IPS-NIHi7 (cell line): ENCODE measurements at regions not wholly inside any gene's neighbourhood (a gene's known extent, or its start where the extent isn't known, plus 50 kb on each side); places are given as distances from the start of the nearest gene placed in this dataset.

Experiments
- DNase-seq: peaks from one replicate; pipeline ENCODE4 v3.0.0; 2012; ENCODE audit warnings: mixed read lengths; ENCODE audit errors: extremely low spot score

GRCh38 chr2:217275091-217275490, 415.2 kb upstream of the TNP1 start:
- no peak for DNase-seq

DNA sequence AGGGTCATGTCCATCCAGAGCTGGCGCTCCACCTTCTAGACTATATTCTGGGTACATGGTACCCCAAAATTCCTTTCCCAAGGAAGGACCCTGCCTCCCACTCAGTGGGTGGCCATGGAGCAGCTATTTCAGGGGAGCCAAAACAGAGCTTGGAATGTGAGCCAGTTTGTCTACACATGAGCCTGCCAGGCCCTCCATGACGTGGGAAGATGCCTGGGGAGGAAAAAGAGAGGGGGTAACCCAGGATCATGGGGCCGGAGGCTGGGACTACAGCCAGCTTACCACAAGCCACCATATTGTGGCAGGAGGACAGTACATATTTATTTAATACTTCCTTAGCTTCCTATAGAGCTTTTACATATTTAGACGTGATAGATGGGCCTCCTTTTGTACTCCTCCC, 414.7 kb upstream of the TNP1 start:
- DNase-seq: no peak

GRCh38 chr2:217273851-217274250, 414.0 kb upstream of the TNP1 start:
- no peak for DNase-seq

DNA sequence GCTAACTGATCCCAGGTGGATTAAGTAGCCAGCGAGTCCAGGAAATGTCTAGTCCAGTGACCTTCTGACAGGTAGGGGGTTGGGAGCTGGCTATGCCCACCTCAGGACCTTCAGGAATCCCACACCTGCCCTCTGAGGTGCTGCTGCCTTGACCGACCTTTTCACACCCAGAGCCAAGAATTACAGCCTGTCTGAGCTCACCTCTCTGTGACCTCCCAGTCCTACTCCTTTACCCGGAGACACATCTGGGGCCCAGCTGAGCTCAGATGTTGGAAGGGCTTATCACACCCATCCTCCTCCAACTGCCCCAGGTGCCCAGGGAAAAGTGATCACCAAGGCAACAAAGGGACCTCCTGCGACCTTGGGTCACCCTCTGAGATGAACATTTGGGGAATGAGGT, 413.3 kb upstream of the TNP1 start:
- DNase-seq: no peak

DNA sequence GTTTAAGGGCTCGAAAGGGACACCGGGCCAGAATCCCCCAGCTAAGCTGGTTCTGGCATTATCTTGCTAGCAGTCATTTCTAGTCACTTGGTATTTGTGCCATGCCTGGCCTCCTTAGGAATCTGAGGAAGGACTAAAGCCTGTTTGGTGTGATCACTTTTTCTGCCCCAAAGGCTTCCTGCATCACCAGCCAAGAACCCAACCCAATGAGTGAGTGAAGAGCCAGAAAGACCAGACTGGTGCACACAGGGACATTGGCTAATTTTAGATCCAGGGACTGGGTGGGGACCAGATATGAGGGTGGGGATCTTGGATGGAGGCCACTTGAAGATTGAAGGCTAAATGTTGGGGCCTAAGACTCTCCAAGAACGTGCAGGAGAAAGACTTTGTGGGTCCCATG, 411.9 kb upstream of the TNP1 start:
- DNase-seq: no peak

GRCh38 chr2:217270485-217271121, 410.7 kb upstream of the TNP1 start:
- peak; percentile 22 for DNase-seq

DNA sequence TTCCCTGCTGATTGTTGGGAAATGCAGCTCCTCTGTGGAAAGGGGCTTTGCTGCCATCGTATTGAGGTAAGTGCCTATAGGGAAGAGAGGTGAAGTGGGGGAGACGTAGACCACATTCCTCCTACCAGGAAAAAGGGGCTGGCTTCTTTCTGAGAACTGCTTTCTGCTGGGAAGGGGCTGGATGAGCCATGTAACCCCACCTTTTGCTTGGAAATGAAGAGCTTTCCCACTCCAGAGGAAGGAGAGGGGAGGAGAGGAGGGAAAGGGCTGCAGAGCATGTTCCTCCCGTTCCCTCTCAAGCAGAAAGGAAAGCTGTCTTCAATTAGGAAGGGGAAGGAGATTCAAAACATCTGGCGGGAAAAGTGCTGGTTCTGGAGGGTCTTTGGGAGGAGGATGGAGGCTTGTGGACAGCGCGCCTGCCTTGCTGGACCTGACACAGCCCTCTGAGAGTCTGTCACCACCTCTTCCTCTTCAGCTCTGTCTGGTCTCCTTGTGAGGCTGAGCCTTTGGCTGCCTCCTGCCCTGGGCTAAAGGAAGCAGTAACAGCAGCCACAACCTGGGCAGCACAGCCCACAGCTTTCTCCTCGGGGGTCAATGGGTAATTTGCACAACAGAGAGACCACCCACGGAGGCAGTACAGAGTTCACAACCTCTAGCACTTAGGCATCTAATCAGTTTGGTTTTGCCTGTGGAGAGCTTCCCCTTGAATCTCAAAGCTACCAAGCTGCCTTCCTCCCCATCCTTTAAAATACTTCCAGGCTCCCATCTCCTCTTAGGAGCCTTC, 410.0 kb upstream of the TNP1 start:
- peak; percentile 77 for DNase-seq

- no peak for DNase-seq
These were observed 409.1 kb upstream of the TNP1 start for GRCh38 chr2:217268978-217269377.

DNA sequence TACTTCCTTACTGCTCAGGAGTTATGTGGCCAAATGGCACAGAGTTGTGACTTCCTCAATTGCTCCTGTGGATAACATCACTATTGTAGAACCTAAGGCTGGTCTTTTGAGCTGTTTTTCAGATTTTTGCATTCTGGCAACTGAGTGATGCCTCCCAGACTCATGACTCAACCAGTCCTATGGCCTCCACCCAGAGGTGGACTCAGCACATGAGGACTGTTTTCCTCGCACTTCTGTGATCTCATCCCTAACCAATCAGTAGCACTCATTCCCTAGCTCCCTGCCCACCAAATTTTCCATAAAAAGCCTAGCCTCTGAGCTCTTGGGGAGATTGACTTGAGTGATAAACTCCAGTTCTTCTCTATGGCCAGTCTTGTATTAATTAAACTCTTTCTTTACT, 407.9 kb upstream of the TNP1 start:
- no peak for DNase-seq

DNA sequence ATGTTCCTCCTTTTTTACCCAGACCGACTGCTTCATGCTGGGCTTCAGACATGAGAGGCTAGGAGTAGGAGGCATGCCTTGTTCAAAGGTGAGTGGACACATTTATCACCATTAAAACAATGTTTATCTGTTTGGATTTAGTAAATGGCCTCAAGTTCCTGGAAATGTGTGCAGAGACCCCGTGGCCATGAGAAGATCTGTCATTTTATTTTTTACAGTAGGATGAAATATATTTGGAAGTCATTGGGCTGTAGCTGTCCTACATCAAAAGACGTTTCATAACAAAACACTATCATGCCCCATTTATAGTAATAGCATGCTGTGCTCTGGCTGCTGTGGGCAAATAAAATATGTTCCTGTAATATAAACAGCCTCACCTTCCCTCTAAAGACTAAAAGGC, 403.9 kb upstream of the TNP1 start:
- no peak for DNase-seq

GRCh38 chr2:217262911-217263310, 403.0 kb upstream of the TNP1 start:
- DNase-seq: no peak

GRCh38 chr2:217261452-217261851, 401.6 kb upstream of the TNP1 start:
- no peak for DNase-seq

- DNase-seq: no peak
These were observed 400.7 kb upstream of the TNP1 start for GRCh38 chr2:217260441-217261115.

DNA sequence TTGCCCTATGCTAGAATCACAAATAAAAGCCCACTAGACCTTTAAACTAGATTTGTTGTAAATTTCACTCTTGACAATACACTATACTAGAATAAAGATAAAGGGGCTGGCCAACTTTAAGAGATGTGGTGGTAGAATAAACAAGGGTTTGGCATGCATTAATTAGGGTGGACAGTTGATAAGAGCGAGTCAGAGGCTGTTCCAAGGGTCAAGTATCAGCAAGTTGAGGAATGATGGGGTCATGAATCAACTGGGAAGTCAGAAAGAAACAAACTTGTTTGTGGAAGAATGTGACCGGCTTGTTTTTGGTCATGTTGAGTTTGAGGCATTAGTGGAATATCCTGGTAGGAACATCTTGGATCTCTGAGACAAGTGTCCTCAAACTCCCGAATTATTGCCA, 398.3 kb upstream of the TNP1 start:
- no peak for DNase-seq

DNA sequence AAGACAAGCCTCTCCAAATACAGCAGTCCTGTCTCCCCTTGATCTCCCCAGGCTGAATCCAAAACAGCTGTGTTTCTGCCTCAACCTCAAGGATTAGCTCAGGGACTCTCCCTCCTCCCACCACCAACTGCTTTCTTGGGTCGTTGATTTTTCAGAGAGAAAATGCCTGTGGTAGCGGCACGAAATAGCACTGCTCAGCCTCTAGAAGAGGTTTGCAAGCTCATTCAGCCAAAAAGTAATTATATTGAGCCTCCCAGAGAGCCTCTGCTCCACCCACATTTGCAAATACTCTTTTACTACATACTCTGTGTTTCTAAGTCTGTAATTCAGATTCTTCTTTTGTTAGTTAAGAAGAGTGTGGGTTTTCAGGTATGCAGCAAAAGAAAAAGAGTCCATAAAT, 396.4 kb upstream of the TNP1 start:
- DNase-seq: no peak

GRCh38 chr2:217254111-217254510, 394.2 kb upstream of the TNP1 start:
- no peak for DNase-seq

DNA sequence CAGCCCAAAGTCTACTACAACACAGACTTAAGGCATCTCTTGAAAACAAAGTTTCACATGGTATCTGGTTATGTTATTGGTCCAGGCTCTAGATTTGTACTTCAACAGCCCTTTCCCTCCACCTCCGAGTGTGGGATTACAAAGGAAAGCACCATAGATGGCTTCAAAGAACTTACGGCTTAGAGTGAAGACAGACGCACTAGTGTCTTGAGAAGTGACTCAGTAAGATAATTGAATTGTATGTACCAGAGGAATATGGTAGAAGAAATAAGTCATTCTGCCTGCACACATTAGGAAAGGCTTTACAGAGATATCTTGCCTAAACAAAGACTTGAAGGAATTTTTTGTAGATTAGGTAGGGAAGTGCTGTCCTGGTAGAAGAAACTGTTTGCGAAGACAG, 392.3 kb upstream of the TNP1 start:
- no peak for DNase-seq

DNA sequence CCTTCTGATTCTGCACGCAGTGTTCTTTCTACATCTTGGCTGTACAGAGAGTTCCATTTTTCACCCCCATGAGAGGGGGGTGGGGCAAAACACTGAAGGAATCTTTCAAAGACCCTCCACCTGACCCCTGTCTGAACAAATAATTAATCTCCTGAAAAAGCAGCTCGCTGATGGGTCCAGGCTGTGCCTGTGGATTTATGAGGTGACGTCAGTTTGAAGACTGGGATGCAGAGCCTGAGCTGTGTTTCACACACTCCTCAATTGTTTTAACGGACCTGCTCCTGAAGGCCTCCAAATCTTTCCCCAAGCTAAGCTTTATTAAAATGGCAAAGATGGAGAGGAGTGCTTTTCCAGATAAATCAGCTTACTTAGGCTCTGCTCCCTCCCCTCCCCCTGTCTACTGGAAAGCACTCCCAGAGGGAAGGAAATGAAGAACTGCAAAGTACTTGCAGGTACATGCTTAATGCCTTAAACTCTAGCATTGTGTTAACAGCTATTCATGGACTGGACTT, 390.2 kb upstream of the TNP1 start:
- no peak for DNase-seq

GRCh38 chr2:217249121-217250012, 389.5 kb upstream of the TNP1 start:
- DNase-seq: no peak

DNA sequence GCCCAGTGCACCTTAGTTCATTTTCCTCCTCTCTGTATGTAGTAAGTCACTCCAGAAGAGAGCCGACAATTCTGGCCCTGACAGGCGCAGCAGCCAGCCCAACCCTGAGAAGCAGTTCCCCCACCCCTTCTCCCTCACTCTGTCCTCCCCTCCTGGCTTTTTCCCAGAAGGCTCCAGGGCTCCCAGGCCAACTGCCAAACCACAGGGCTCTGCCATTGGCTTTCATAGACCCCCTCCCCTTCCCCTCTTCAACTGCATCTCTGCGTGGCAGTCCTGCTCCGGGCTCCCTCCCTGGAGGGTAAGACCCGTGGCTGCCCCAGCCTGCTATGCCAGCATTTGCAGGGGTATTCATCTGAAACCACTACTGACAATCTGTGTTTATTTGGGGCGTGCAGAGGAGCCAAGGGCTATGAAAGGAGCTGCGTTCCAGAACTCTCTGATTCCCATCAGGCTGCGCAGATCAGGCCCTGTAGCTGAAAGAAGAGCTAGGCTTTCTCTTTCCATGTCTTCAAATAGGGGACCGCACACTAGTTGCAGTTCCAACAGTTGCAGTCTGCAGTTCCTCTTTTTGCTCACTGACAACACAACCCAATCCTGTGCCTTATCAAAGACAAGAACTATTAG, 388.6 kb upstream of the TNP1 start:
- peak; percentile 32 for DNase-seq

GRCh38 chr2:217247476-217247875, 387.6 kb upstream of the TNP1 start:
- DNase-seq: no peak
